Mesodermal cell (in vitro differentiated cells): ENCODE measurements at regions not wholly inside any gene's neighbourhood (a gene's known extent, or its start where the extent isn't known, plus 50 kb on each side); places are given as distances from the start of the nearest gene placed in this dataset.

Source experiments
- H3K27ac ChIP-seq: 2 replicates; pipeline ENCODE4 v1.7.0; 2013; ENCODE audit warnings: mild to moderate bottlenecking, low read depth, low read length, moderate library complexity; ENCODE audit not compliant: severe bottlenecking
- H3K36me3 ChIP-seq: 2 replicates; pipeline ENCODE4 v1.7.1; 2013; ENCODE audit warnings: mild to moderate bottlenecking, low read length, moderate library complexity; ENCODE audit not compliant: control insufficient read depth, insufficient read depth
- H3K4me1 ChIP-seq: one replicate; pipeline ENCODE4 v1.7.1; 2013; ENCODE audit warnings: mild to moderate bottlenecking, low read length; ENCODE audit not compliant: insufficient read depth, control insufficient read depth, poor library complexity, severe bottlenecking
- H3K4me3 ChIP-seq: 2 replicates; pipeline ENCODE4 v1.7.0; 2013; ENCODE audit warnings: low read length, control low read depth, mild to moderate bottlenecking; ENCODE audit not compliant: insufficient read depth, poor library complexity, severe bottlenecking; ENCODE audit errors: extremely low read depth
- H3K9me3 ChIP-seq: 2 replicates; pipeline ENCODE4 v1.7.1; 2013; ENCODE audit warnings: mild to moderate bottlenecking, low read length, moderate library complexity; ENCODE audit not compliant: control insufficient read depth
- WGBS, 2 experiments: methylation state at CpG; one replicate each; pipeline ENCODE4 v1.1.5; 2013; ENCODE audit warnings: missing lambda C conversion rate in 2 of 2; ENCODE audit not compliant: insufficient coverage in 2 of 2; 5-methylcytosine and 5-hydroxymethylcytosine counted together

- WGBS, 2 experiments, result 83 to 88% methylated on average over 2 of the region's 6 CpGs
- no peaks in the 10 kb centered on the region for H3K36me3 ChIP-seq
- no peak overlapping the region for H3K27ac ChIP-seq
- H3K4me3 ChIP-seq, result no peak overlapping the region
- H3K9me3 ChIP-seq, result peaks cover 4% of the 10 kb centered on the region
- peaks cover 30% of the 10 kb centered on the region for H3K4me1 ChIP-seq
Observed at GRCh38 chr5:116942622-116943021, 368.0 kb upstream of the SEMA6A start.

- no peak overlapping the region for H3K27ac ChIP-seq
- WGBS, 2 experiments, result 71 to 80% methylated on average over 2 to 7 of the region's 7 CpGs
Observed at GRCh38 chr5:116939641-116940040, 365.0 kb upstream of the SEMA6A start.

DNA sequence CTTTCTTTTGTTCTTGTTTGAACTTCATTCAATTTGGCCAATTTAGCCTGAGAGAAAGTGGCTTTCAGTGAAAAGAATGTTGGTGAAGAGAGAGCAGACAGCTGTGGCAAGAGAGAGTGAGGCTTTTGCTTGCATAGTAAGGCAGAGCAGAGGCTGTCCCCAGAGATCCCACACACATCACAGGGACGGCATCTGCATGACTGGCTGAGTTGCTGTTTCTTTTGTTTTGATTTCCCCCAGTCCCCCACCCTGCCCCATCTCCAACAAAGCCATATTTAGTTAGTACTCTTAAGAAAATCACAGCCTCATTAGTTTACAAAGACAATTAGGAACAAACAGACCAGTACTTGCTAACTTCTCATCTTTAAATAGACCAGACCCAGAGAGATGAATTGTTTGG, 363.9 kb upstream of the SEMA6A start:
- H3K9me3 ChIP-seq, result no peaks in the 10 kb centered on the region
- H3K4me1 ChIP-seq, result peaks cover 18% of the 10 kb centered on the region
- peak overlapping the region; percentile 50 for H3K27ac ChIP-seq
- no CpG with 5 or more reads among the region's 1 CpG for WGBS, 2 experiments
- H3K4me3 ChIP-seq, result no peak overlapping the region
- no peaks in the 10 kb centered on the region for H3K36me3 ChIP-seq

More at GRCh38 chr5:116939641-116940040, 365.0 kb upstream of the SEMA6A start:
- H3K4me3 ChIP-seq, result no peak overlapping the region
- peaks cover 29% of the 10 kb centered on the region for H3K4me1 ChIP-seq
- no peaks in the 10 kb centered on the region for H3K9me3 ChIP-seq
- H3K36me3 ChIP-seq, result no peaks in the 10 kb centered on the region

GRCh38 chr5:116935561-116936162, 361.0 kb upstream of the SEMA6A start:
- 86 to 100% methylated on average over 1 of the region's 2 CpGs for WGBS, 2 experiments
- Histone ChIP-seq H3K9me3 (no peaks in the 10 kb centered on the region), H3K36me3 (no peaks in the 10 kb centered on the region), H3K27ac (no peak overlapping the region), H3K4me3 (no peak overlapping the region), H3K4me1 (peaks cover 9% of the 10 kb centered on the region)

- Histone ChIP-seq H3K4me3 (no peak overlapping the region), H3K9me3 (no peaks in the 10 kb centered on the region), H3K27ac (no peak overlapping the region), H3K36me3 (no peaks in the 10 kb centered on the region), H3K4me1 (no peaks in the 10 kb centered on the region)
- no CpG with 5 or more reads among the region's 1 CpG for WGBS, 2 experiments
Observed at GRCh38 chr5:116930616-116931015, 356.0 kb upstream of the SEMA6A start.

DNA sequence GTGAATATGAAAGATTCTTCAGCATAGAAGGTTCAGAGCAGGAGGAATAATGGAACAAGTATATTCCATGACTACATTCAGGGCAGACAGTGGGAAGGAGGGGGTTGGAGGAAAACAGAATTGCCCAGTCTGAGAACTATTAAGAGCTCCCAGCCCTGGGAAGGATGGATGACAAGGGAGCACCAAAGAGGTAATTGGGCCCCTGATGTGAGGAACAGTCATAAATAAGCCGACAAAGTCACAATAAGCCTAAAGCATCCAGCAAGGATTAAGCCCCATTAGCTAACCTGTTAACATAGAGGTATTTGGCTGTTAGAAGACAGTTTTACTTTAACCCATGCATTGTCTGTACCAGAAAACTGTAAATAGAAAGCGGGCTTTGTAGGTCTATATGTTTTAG, 348.7 kb upstream of the SEMA6A start:
- H3K27ac ChIP-seq, result no peak overlapping the region
- no peaks in the 10 kb centered on the region for H3K4me1 ChIP-seq
- WGBS, 2 experiments, result no CpG with 5 or more reads among the region's 2 CpGs
- no peaks in the 10 kb centered on the region for H3K9me3 ChIP-seq
- H3K36me3 ChIP-seq, result no peaks in the 10 kb centered on the region
- no peak overlapping the region for H3K4me3 ChIP-seq

DNA sequence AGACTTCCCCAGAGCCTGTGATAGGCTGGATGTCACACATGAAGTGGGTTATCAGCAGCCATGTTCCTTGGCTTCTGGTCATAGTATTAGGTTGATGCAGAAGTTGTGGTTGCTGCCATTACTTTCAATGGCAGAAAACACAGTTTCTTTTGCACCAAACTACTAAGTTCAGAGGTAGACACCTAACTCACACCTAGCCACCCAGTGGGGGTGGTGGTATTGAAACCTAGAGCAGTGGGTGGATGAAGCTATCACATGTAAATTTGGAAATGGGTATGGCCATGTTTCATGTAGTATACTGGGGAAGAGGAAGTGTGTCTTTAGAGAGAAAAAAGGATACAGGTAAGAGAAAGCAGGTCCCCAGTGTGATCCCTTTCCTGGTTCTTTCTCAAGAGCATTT, 347.9 kb upstream of the SEMA6A start:
- H3K9me3 ChIP-seq, result no peaks in the 10 kb centered on the region
- no peak overlapping the region for H3K4me3 ChIP-seq
- no peaks in the 10 kb centered on the region for H3K36me3 ChIP-seq
- no peak overlapping the region for H3K27ac ChIP-seq
- H3K4me1 ChIP-seq, result no peaks in the 10 kb centered on the region

DNA sequence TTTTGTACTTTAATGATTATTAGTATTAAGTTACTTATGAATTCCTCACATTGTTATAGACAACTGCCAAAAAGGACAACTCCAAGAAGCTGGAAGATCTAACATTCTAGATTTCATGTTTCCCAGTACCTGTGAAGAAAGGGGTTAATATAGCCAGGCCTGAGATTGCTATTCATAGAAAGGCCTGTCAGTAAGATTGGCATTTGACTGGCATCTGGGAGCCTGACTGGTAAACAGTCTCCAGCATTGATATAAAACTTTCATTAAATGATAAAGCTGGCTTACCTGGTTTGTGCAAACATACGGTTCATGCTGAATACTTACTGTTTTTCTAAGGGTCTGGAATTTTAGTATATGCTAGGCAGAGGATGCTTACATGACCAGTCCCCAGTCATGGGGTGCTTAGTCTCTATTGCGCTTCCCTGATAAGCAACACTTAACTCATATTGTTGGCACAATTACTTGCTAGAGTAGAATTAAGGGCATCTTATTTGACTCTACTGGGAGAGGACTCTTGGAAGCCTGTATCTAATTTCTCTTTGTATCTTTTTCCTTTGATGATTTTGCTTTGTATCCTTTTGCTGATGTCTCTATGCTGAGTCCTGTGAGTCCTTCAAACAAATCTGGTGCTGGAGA, 340.4 kb upstream of the SEMA6A start:
- no peaks in the 10 kb centered on the region for H3K9me3 ChIP-seq
- no peaks in the 10 kb centered on the region for H3K36me3 ChIP-seq
- H3K27ac ChIP-seq, result no peak overlapping the region
- H3K4me3 ChIP-seq, result no peak overlapping the region
- no CpG with 5 or more reads among the region's 2 CpGs for WGBS, 2 experiments
- H3K4me1 ChIP-seq, result no peaks in the 10 kb centered on the region

GRCh38 chr5:116912221-116912620, 337.6 kb upstream of the SEMA6A start:
- Histone ChIP-seq H3K36me3 (no peaks in the 10 kb centered on the region), H3K4me3 (no peak overlapping the region), H3K9me3 (no peaks in the 10 kb centered on the region), H3K4me1 (no peaks in the 10 kb centered on the region), H3K27ac (no peak overlapping the region)
- no CpG with 5 or more reads among the region's 1 CpG for WGBS, 2 experiments

DNA sequence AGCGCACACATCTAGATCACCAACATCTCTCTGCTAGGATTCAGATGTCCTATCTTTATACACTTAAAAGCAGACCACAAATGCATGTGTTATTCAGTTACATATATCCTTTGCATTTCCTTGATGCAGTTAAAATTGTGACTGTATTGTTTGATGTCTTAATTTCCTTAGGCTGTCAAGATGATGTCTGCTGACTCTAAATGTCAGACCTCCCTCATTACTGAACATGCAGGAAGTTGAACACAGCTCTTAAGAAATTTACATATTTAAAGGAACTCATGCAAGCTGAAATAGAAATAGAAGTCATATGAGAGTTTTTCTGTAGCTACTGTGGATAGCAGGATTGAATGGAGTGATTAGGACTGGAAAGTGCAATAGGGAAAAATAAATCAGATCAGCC, 336.5 kb upstream of the SEMA6A start:
- no peak overlapping the region for H3K27ac ChIP-seq
- H3K4me1 ChIP-seq, result no peaks in the 10 kb centered on the region
- no peaks in the 10 kb centered on the region for H3K36me3 ChIP-seq
- no peaks in the 10 kb centered on the region for H3K9me3 ChIP-seq
- no peak overlapping the region for H3K4me3 ChIP-seq
- WGBS, 2 experiments, result no CpG with 5 or more reads among the region's 1 CpG

GRCh38 chr5:116908537-116908936, 333.9 kb upstream of the SEMA6A start:
- Histone ChIP-seq H3K9me3 (no peaks in the 10 kb centered on the region), H3K27ac (no peak overlapping the region), H3K36me3 (no peaks in the 10 kb centered on the region), H3K4me3 (no peak overlapping the region), H3K4me1 (no peaks in the 10 kb centered on the region)
- WGBS, 2 experiments, result no CpG with 5 or more reads among the region's 1 CpG
